ENCODE measurements at regions not wholly inside any gene's neighbourhood (a gene's known extent, or its start where the extent isn't known, plus 50 kb on each side); places are given as distances from the start of the nearest gene placed in this dataset.

DNA sequence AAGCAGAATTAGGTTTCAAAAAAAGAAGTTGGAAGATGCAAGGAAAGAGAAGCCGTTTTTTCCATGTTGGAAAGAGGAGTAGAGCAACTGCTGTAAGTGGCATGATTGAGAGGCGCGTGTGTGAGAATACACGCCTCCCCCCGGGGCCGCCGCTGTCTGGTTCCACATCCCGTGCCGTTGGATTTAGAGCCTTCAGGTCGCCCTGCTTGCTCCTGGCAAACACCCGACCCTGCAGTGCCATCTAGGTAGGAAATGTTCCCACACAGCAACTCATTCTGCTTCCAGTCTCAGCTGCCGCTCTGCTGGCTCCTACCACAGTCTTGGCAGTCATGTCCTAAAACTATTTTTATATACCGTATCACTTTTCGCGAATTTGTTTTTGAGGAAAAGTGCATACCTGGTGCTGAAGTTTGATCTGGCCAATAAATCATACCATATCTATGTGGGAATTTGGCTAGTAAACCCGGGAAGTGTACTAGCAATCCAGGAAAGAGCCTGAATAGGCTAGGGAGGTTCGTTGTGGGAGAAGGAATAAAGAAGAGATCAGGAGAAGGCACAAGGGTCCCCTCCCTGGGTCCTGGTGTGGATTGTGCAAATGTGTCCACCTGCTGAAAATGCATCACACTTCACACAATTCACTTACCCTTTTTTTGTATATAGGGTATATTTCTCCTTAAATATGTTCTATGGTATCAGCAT, 372.7 kb downstream of the FBXO15 start:
- H3K4me3 Mint-ChIP-seq: no peak overlapping the region
- no peaks in the 10 kb centered on the region for H3K9me3 Mint-ChIP-seq
- no peaks in the 10 kb centered on the region for H3K36me3 Mint-ChIP-seq (ENCODE audit: low read depth)

DNA sequence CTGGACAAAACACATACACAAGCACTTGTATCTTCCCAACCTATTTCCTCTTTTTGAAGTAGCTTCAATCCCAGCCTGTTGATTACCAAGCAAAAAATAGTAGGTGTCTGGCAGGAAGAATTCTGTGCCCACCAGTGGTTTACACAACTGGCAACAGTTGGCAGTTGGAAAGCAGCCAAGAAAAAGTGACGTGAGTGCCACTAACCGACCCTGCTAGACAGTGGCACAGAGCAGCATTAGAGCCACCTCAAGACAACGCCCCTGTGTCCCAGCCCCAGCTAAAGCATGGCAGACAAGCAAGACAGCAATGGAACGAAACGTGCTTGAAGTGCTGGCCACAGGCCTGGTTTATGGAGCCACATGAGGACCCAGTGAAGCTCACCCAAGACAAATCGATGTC, 379.6 kb downstream of the FBXO15 start:
- no peak overlapping the region for H3K27ac Mint-ChIP-seq
- no peak overlapping the region for H3K4me3 Mint-ChIP-seq
- TF ChIP-seq, protein P1, sequence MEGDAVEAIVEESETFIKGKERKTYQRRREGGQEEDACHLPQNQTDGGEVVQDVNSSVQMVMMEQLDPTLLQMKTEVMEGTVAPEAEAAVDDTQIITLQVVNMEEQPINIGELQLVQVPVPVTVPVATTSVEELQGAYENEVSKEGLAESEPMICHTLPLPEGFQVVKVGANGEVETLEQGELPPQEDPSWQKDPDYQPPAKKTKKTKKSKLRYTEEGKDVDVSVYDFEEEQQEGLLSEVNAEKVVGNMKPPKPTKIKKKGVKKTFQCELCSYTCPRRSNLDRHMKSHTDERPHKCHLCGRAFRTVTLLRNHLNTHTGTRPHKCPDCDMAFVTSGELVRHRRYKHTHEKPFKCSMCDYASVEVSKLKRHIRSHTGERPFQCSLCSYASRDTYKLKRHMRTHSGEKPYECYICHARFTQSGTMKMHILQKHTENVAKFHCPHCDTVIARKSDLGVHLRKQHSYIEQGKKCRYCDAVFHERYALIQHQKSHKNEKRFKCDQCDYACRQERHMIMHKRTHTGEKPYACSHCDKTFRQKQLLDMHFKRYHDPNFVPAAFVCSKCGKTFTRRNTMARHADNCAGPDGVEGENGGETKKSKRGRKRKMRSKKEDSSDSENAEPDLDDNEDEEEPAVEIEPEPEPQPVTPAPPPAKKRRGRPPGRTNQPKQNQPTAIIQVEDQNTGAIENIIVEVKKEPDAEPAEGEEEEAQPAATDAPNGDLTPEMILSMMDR (IDR thresholded peaks at IDR 0.05; ENCODE audit: unreplicated experiment in 3 of 3): no peak
- peaks cover 4% of the 10 kb centered on the region for H3K4me1 Mint-ChIP-seq
- H3K36me3 Mint-ChIP-seq (ENCODE audit: low read depth): no peaks in the 10 kb centered on the region
- H3K9me3 Mint-ChIP-seq: no peaks in the 10 kb centered on the region
- no peaks in the 10 kb centered on the region for H3K27me3 Mint-ChIP-seq (ENCODE audit: low read depth)

More for the DNA sequence above, 372.7 kb downstream of the FBXO15 start:
- peaks cover 15% of the 10 kb centered on the region for H3K4me1 Mint-ChIP-seq
- TF ChIP-seq, protein P1 (IDR thresholded peaks at IDR 0.05; ENCODE audit: unreplicated experiment in 3 of 3): no peak
- H3K27me3 Mint-ChIP-seq (ENCODE audit: low read depth): no peaks in the 10 kb centered on the region
- H3K27ac Mint-ChIP-seq: peak overlapping the region in 1 of 3 experiments; percentile 22

DNA sequence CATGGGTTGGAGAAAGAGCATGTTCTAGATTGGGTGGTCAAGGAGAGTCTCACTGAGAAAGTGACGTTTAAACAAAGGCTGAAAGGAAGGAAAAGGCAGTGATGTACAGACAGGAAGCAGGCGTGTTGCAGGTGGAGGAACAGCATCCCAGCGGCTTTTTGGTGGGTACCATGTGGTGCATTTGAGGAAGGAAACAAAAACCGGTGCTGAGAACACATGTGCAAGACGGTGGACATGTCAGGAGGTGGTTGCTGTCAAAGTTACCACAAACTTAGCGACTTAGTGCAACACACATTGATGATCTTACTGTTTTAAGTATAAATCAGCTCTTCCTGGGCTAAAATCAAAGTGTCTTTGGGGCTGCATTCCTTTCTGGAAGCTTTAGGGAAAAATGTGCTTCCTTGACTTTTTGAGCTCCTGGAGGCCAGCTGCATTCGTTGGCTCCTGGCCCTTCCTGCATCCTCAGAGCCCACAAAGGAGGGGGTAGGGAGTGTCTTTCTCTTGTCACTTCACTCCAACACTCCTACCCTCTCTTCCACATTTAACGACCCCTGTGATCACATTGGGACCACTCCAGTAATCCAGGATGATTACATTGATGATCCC, 380.6 kb downstream of the FBXO15 start:
- no peak overlapping the region for H3K27ac Mint-ChIP-seq
- H3K9me3 Mint-ChIP-seq: no peaks in the 10 kb centered on the region
- no peaks in the 10 kb centered on the region for H3K27me3 Mint-ChIP-seq (ENCODE audit: low read depth)
- H3K4me1 Mint-ChIP-seq: no peaks in the 10 kb centered on the region
- no peak overlapping the region for H3K4me3 Mint-ChIP-seq
- no peaks in the 10 kb centered on the region for H3K36me3 Mint-ChIP-seq (ENCODE audit: low read depth)
- TF ChIP-seq, protein P1 (IDR thresholded peaks at IDR 0.05; ENCODE audit: unreplicated experiment in 3 of 3): no peak

DNA sequence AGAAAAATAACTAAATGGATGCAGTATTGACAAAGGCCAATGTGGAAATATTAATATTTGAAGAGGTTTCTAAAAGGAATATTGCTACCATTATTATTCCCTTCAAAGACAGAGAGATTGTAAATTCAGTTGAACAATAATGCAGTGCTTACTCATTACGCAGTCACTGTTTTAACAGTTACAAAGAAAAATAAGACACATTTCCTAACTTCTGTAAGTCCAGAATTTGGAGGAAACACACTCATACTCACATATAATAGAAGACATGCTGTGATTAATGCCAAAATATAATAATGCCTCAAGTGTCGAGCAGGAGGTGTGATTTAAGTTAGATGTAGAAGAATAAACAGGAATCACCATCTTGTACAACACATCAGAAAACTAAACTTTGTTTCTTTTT, 389.2 kb downstream of the FBXO15 start:
- Mint-ChIP-seq H3K9me3 (no peaks in the 10 kb centered on the region), H3K4me1 (peaks cover 10% of the 10 kb centered on the region), H3K27me3 (ENCODE audit: low read depth) (peaks cover 3% of the 10 kb centered on the region), H3K4me3 (no peak overlapping the region), H3K36me3 (ENCODE audit: low read depth) (no peaks in the 10 kb centered on the region), H3K27ac (no peak overlapping the region)
- TF ChIP-seq, protein P1 (IDR thresholded peaks at IDR 0.05; ENCODE audit: unreplicated experiment in 3 of 3): no peak

DNA sequence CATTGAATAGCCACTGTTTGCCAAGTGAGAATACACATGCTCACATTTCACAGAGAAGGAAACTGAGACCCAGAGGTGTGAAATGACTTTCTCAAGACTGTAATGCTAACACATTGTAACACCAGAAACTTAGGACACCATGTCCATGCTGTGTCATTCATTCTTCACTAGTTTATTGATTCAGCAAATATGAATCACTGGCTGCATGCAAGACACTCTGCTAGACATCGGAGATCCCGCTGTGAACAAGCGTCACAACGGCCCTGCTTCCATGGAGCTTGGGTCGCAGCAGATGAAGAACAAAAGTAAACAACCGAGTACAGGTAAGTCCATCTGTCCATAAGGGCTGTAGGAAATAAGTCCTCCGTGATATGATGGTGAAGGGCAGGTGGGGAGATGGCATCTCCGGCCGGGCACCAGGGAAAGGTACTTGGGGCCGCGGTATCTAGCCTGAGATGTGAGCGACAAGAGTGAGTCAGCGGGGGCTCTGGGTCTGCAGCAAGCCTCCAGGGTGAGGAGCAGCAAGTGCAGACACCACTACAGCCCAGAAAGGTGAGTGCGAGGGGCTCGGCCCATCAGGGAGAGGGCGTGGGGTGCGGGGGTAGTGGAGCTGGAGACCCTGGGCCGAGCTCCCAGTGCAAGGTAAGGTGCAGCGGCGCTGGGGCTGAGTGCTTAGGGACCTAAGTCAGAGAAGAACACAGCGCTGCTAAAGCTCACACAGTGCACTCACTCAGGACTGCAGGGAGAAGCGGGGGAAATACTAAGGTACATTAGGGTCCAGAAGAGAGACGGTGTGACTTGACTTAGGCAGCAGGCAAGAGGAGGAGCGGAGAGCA, 391.2 kb downstream of the FBXO15 start:
- Mint-ChIP-seq H3K27ac (no peak overlapping the region), H3K4me3 (no peak overlapping the region), H3K4me1 (peaks cover 10% of the 10 kb centered on the region), H3K36me3 (ENCODE audit: low read depth) (no peaks in the 10 kb centered on the region), H3K9me3 (no peaks in the 10 kb centered on the region), H3K27me3 (ENCODE audit: low read depth) (peaks cover 3% of the 10 kb centered on the region)
- TF ChIP-seq, protein P1 (IDR thresholded peaks at IDR 0.05; ENCODE audit: unreplicated experiment in 3 of 3): no peak

All from nephron (organoid).